C4-2B (cell line): ENCODE measurements at regions not wholly inside any gene's neighbourhood (a gene's known extent, or its start where the extent isn't known, plus 50 kb on each side); places are given as distances from the start of the nearest gene placed in this dataset.

ENCODE experiments used
- H3K27ac ChIP-seq: fragments of 450-650 bp; 2 replicates; pipeline ENCODE4 v1.5.1; 2017
- ZFX ChIP-seq: fragments of 450-650 bp; IDR thresholded peaks from 2 replicates; pipeline ENCODE4 v1.6.1; 2017
- TF ChIP-seq, protein P1 (sequence below): fragments of 450-650 bp; conservative IDR thresholded peaks from 2 replicates; pipeline ENCODE4 v1.5.1; 2017; ENCODE audit warnings: mild to moderate bottlenecking

DNA sequence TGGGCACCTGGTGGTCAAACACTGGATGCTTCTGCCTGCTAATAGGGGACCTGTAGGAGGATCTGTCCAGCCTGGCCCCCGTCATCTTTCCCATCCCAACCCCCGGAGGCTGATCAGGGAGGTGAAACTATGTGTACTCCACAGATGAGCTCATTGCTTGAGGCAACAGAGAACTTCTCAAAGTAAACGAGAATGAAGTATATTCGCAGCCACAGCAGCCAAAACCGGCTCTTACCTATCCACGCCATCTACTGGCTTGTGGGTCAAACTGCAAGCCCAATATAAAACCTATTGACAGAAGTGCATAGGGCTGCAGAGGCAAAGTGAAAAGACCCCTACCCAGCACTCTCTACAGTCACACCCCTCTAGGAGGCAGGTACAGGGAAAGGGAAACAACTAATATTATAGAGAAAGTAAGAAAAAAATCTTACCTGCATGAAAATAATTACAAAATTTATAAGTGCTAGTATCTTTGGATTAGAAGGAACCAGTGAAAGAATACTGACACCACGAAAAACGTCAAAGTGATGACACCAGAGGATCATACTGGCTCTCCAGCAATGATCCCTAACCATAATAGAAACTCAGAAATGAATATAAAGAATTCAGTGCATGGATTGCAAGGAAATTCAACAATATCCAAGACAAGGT, 973.5 kb downstream of the ANKRD7 start:
- H3K27ac ChIP-seq = no peak overlapping the region
- no peak for TF ChIP-seq ZFX
- TF ChIP-seq, protein P1, sequence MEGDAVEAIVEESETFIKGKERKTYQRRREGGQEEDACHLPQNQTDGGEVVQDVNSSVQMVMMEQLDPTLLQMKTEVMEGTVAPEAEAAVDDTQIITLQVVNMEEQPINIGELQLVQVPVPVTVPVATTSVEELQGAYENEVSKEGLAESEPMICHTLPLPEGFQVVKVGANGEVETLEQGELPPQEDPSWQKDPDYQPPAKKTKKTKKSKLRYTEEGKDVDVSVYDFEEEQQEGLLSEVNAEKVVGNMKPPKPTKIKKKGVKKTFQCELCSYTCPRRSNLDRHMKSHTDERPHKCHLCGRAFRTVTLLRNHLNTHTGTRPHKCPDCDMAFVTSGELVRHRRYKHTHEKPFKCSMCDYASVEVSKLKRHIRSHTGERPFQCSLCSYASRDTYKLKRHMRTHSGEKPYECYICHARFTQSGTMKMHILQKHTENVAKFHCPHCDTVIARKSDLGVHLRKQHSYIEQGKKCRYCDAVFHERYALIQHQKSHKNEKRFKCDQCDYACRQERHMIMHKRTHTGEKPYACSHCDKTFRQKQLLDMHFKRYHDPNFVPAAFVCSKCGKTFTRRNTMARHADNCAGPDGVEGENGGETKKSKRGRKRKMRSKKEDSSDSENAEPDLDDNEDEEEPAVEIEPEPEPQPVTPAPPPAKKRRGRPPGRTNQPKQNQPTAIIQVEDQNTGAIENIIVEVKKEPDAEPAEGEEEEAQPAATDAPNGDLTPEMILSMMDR = peak; percentile 95

DNA sequence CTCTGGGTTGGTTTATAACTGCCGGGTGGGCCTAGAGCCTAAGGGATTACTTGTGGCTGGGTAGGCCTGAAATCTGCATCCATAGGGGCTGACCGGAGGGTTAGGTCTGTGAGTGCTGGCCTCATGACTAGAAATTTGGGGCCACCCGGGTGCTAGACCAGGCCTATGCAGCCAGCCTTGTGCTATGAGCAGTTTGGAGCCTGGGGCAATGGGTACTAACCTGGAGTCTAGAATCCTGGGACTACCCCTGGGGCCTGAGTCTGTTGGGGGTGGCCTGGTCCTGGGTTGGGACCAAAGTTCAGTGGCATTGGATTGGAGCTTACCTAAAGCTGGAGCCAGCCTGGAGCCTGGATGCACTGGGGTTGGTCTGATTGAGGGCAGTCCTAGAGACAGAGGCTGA, 995.2 kb downstream of the ANKRD7 start:
- TF ChIP-seq, protein P1 = no peak
- no peak for TF ChIP-seq ZFX
- H3K27ac ChIP-seq = no peak overlapping the region

DNA sequence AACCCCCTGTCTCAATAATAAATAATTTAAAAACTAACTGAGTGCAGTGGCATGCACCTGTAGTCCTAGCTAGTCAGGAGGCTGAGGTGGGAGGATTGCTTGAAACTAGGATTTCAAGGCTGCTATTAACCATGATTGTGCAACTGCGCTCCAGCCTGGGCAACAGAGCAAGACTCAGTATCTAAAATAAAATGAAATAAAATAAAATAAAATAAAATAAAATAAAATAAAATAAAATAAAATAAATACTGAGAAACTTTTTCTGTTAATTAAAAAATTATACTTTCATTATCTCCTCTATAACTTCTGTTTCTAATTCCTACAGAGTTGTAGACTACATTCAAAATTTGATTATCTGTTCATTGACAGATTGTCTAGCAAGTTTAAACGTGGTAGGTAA, 999.4 kb downstream of the ANKRD7 start:
- no peak for TF ChIP-seq ZFX
- TF ChIP-seq, protein P1 = no peak

DNA sequence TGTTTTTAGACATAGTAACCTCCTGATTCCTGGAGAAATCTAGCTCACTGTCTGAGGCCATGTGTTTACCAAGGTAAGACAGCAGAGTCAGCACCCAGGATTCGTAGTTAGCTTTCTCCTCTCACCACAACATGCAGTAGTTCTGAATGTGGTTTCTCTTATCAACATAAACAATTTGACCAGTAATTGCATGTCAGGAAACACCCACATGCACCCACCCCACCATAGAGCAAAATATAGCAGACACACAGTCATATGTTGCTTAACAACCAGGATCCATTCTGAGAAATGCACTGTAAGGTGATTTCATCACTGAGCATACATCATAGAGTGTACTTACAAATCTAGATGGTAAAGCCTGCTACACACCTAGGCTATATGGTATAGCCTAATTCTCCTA, 1004.0 kb downstream of the ANKRD7 start:
- TF ChIP-seq, protein P1 = no peak
- TF ChIP-seq ZFX = no peak
- no peak overlapping the region for H3K27ac ChIP-seq

More for the DNA sequence above, 999.4 kb downstream of the ANKRD7 start:
- H3K27ac ChIP-seq = no peak overlapping the region

DNA sequence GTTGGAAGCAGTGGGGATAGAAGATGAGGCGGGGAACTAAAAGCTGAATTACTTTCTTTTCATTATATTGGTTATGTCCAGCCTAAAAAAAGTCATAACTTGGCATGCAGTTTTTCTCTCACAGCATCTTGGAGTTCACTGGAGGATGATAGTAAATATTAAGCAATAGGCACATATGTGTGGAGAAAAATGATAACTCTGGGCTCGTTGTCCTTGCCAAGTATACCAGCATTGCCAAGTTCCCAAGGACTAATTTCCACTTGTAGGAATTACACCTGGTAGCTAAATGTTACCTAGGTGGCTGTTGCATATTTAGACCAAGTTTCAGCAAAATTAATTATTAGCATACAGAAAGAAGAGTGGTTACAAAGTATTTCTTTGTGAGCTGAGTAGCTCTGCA, 1007.6 kb downstream of the ANKRD7 start:
- H3K27ac ChIP-seq = no peak overlapping the region
- TF ChIP-seq ZFX = no peak
- TF ChIP-seq, protein P1 = no peak

DNA sequence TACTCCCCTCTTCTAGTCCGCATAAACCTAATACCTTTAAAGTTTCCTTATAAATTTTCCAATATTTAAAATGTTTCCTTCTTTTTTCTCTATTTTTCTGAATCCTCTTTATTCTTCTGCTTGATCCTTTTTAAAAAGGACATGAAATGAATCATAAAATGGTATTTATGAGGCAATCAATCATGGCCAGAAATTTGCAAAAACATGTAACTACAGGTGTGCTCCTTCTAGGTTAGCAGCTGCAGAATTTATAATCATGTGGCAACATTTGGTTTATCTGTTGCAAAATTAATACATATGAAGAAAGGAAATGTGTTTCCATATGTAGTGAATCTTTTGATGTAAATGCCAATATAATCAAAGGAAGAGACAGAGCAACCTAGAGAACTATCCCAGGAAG, 1008.5 kb downstream of the ANKRD7 start:
- TF ChIP-seq, protein P1 = no peak
- no peak for TF ChIP-seq ZFX
- no peak overlapping the region for H3K27ac ChIP-seq

DNA sequence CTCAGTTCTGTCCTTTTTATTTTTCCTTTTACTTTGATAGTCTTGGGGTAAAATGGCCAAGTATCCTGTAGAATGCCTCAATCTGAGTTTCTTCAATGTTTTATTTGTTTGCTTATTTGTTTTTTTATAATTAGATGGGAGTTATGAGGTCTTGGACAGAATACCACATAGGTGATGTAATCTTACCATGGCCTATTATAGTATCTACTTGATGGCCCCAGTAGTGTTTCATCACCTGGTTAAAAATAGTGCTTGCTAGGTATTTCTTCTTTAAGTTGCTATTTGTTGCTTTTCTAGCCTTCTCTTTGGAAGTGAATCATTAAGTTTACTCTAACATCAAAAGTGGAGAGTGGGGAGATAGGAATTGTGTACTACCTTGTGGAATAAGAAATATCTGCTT, 1020.0 kb upstream of the KCND2 start:
- no peak overlapping the region for H3K27ac ChIP-seq
- no peak for TF ChIP-seq ZFX
- TF ChIP-seq, protein P1 = no peak
